GM10266 (cell line): ENCODE measurements at regions not wholly inside any gene's neighbourhood (a gene's known extent, or its start where the extent isn't known, plus 50 kb on each side); places are given as distances from the start of the nearest gene placed in this dataset.
"Not testable (repeated sequence)": the region's sequence is repeated elsewhere in the genome, so short reads cannot be mapped to it uniquely, and the experiment has no call there.

ENCODE experiments used
- DNase-seq: peaks from one replicate; pipeline ENCODE4 v3.0.0; 2012; ENCODE audit errors: extremely low spot score
- TF ChIP-seq, protein P1 (sequence below): IDR thresholded peaks from 2 replicates; pipeline ENCODE4 v1.5.1; 2012; ENCODE audit warnings: mild to moderate bottlenecking, low read depth; ENCODE audit not compliant: control insufficient read depth, insufficient read depth; ENCODE audit errors: missing control alignments

DNA sequence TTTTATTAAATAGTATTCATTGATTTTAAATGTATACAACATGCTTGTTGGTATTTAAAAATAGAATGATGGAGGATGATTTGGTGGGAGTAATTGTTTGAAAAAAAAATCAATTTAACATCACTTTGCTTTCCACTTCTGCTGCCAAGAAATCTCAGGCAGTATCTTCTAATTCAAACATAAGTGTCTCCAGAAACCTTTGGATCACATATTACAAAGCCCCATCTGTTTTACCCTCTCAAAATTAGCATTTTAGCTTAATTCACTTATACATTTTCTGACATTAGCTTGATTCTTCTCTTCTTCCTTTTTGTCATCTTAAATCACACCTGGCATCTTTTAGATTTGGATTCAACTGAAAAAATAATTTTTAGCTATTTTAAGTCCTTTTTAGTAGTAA is 72.9 kb upstream of the KMT2C start:
- no peak for DNase-seq

DNA sequence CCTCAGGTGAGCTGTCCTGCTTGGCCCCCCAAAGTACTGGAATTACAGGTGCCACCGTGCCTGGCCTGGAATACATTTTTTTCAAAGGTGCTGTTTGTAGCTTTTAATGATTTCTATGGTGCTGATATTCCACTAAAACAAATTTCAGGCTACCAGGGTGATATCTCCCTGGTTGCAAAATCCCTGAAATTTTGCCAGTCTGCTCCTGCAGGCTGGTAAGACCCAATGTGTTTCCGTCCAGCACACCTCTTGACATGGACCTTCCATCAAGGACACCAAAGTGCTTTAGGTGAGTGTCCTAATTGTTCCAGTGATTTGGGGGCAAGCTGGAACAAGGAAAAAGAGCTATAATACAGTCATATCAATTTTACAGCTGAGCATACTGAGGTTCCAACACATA is 69.8 kb upstream of the KMT2C start:
- TF ChIP-seq, protein P1, sequence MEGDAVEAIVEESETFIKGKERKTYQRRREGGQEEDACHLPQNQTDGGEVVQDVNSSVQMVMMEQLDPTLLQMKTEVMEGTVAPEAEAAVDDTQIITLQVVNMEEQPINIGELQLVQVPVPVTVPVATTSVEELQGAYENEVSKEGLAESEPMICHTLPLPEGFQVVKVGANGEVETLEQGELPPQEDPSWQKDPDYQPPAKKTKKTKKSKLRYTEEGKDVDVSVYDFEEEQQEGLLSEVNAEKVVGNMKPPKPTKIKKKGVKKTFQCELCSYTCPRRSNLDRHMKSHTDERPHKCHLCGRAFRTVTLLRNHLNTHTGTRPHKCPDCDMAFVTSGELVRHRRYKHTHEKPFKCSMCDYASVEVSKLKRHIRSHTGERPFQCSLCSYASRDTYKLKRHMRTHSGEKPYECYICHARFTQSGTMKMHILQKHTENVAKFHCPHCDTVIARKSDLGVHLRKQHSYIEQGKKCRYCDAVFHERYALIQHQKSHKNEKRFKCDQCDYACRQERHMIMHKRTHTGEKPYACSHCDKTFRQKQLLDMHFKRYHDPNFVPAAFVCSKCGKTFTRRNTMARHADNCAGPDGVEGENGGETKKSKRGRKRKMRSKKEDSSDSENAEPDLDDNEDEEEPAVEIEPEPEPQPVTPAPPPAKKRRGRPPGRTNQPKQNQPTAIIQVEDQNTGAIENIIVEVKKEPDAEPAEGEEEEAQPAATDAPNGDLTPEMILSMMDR, result no peak
- no peak for DNase-seq

More for the DNA sequence above, 72.9 kb upstream of the KMT2C start:
- TF ChIP-seq, protein P1, result no peak

DNA sequence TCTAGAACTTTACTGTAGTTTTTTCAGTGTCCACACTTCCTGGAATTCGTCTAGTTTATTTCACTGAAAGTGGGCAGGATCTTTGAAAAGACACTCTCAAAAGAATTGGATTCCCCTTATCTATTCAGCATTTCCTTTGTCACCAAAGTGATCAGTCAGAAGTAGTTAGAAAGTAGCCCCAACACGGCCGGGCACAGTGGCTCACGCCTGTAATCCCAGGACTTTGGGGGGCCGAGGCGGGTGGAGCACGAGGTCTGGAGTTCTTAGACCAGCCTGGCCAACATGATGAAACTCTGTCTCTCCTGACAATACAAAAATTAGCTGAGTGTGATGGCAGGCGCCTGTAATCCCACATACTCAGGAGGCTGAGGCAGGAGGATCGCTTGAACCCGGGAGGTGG is 69.0 kb upstream of the KMT2C start:
- TF ChIP-seq, protein P1, result no peak
- DNase-seq, result no peak

DNA sequence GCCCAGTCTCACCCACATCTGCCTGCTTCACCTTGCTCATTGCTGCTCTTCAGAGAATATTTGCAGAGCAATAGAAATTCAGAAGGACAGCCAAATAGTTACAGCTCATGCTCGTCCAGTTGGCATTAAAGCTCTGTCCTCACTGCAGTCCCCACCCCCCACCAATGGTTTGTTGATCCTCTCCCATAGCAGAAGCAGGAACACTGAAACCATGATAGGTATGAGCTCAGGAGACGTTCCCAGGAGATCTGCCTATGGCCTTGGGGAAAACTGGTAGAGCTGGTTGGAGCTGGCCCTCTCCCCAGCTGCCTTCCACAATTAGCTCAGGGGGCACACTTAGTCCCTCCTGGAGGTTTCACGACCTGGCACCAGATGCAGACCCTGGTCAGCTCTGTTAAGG is 68.6 kb upstream of the KMT2C start:
- TF ChIP-seq, protein P1, result no peak
- no peak for DNase-seq

DNA sequence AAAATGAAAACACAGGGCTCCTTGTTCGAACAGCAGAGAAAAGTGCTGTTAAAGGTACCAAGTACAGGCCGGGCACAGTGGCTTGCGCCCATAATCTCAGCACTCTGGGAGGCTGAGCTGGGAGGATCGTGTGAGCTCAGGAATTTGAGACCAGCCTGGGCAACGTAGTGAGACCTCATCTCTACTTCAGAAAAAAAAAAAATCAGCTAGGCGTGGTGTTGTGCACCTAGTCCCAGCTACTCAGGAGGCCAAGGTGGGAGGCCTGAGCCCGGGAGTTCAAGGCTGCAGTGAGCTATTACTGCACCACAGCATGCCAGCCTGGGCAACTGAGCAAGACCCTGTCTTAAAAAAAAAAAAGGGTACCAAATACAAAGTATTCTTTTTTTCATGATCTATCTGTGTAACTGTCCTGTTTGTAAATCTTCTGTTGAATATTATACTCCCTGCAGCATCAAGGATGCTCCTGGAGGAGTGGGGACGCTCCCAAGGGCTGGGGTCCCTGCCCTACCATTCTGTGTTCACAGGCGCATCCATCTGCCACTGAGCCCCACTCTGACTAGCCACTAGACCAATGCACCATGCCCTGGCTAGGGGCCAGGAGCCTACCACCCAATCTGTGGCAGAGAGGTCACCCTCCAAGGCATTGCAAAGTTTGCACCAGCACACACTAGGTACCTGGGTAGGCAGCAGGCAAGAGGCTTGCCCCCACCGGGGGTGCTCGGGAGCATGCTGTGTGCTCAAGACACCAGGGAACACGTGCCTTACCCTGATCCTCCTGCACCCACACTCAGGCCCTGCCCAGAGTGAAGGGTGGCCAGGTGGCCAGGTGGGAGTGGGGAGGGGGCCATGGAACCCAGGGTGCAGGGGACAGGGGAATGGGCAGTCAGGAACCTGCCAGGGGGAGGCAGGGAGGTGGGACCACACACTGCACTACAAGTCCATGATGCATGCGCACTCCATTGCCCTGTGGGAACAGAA is 67.3 kb upstream of the KMT2C start:
- TF ChIP-seq, protein P1, result no peak
- no peak for DNase-seq

DNA sequence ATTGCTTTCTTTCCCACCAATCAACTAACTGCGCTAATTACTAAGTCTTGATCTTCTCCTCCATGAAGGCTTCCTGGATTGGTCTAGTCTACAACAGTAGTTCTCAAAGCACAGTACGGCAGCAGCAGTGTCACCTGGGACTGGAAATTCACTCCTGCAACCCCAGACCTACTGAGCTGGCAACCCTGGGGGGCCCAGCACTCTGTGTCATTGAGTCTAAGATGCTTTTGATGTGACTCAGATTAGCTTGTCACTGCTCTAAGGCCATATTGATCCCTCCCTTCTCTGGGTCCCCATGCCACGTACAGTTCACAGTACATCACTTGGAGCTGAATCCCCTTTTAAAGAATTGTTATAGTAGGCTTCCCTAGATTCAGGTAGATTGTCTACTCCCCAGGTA is 65.7 kb upstream of the KMT2C start:
- TF ChIP-seq, protein P1, result no peak
- no peak for DNase-seq

DNA sequence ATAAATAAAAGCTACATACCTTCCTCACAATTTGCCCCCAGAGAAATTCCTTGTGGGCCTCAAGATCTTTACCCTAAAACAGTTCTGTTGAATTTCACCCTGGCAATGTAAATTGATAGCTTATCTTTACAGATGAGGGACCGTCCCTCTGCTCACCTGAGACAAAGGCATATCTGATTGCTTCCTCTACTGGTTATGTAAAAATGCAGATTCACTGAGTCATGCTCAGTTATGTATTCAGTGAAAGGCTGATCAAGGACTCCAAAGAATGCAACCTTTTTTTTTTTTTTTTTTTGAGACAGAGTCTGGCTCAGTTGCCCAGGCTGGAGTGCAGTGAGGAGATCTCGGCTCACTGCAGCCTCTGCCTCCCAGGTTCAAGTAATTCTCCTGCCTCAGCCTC is 64.2 kb upstream of the KMT2C start:
- not testable (repeated sequence) for DNase-seq

DNA sequence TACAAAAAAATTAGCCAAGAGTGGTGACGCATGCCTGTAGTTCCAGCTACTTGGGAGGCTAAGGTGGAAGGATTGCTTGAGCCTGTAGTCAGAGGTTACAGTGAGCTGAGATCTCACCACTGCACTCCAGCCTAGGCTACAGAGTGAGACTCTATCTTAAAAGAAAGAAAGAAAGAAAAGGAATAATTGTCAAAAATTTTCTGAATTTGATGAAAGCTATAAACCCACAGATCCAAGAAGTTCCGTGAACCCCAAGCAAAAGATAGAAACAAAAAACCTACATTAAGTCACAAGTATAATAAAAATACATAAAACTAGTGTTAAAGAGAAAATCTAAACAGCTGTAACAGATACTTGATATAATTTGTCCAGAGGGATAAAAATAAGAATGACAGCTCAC is 60.1 kb upstream of the KMT2C start:
- TF ChIP-seq, protein P1, result no peak

More for the DNA sequence above, 60.1 kb upstream of the KMT2C start:
- DNase-seq, result no peak
